DMS 273 (cell line): ENCODE measurements at regions not wholly inside any gene's neighbourhood (a gene's known extent, or its start where the extent isn't known, plus 50 kb on each side); places are given as distances from the start of the nearest gene placed in this dataset.
"Not testable (repeated sequence)": the region's sequence is repeated elsewhere in the genome, so short reads cannot be mapped to it uniquely, and the experiment has no call there.

Experiments
- DNase-seq: peaks from one replicate; lab custom pipeline; 2025; ENCODE audit not compliant: unreplicated experiment; lab: John Stamatoyannopoulos, UW

DNA sequence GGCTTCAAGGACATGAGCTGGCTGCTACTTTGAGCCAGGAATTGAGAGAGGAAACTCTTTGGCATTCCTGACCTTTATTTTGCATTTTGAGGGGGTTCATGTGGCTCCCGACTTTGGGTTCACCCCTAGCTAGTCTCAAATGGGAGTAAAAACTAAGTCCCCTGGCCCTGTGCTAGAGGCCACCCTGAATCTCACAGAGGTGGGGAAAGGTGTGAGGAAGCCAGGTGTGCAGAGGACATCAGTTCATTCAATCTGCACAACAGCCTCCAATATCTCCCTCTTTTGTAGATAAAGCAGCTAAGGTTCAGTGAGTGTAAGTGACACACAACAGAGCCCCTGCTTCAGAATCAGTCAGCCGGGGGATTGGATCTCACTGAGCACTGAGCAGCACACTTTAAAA lies 325.7 kb downstream of the DCDC2C start:
- DNase-seq, result no peak

GRCh38 chr2:4039896-4040295 lies 336.5 kb downstream of the DCDC2C start:
- DNase-seq, result no peak

DNA sequence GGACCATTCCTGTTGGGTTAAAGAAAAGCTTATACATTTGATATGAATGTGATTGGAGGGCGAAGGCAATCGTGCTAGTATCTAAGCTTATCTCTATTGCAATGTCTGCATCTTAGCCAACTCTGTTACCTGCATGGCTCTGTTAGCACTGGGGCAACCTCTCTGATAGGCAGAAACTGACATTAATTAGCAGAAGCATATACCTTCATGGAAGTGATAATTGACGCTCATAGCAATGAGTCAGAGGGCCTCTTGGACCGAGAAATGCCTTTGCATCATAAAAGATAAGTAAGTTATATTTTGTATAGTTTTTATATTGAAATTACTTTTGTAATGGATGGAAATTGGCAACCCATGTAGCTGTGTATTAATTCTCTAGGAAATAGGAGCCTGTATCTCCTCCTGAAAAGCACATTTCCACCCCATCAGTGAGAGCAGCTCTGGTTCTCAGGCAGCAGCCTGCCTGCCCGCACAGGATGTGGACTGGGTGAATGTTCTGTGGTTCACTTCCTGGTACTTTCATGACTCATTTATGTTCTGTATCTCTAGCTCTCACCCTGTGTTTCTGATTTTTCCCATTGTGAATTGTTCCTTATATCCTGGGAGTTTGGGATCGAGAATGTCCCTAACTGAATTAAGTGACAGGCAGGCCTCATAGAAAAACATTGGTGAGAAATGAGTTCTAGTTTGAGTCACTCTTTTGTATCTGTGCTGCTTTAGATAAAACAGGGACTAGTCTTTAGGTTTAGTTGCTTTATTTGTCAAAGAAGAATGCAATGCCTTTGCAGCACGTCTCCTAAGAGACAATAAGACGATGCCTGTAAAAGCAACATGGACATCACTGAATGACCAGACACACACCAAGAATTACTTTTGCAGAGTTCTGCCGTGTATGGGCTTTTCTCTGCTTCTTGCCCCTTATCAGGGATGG lies 344.9 kb downstream of the DCDC2C start:
- DNase-seq, result no peak

GRCh38 chr2:4049463-4049862 lies 346.1 kb downstream of the DCDC2C start:
- no peak for DNase-seq

- DNase-seq, result no peak
These were observed 350.6 kb downstream of the DCDC2C start for GRCh38 chr2:4053769-4054493.

DNA sequence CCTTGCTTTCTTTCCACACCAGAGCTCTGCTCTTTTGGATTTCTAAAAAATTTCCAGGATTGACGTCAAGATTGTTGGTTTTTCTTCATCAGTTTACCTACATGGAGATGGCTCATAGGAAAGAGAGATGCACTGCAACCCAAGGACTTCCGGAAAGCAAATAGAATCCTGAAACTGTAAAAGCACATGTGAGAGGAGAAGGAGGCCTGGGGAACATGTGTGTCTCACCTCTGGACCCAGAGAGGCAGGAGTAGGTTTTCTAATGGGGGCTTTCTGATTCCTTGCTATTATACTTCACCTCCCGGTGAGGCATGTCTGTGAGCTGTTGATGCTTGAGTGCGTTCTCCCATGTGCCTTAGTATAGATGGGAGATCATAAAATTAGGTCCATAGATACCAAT lies 362.8 kb downstream of the DCDC2C start:
- no peak for DNase-seq

DNA sequence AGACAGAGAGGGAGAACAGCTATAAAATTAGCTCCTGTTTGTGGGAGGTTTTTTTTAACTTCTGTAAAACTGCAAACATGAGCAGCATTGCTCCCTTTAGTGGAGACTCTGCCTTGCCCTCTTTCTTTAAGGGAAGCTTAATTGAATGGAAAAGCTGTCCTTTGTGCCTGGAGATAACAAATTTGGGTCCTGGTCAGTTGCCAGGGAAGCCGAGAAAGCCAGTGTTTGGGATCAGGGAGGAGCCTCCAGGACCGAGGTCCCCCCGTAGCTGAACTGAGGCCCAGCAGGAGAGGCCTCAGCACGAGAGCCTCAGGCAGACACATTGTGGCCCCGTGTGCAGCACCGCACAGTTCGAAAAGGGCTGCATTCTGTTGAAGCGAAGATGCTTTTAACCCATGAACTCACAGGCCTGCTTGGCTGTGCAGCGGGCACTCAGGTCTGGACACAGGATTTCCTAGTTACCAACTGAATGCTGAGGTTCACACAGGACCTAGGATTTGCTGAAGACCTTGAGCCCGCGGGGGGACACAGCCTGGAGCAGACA lies 369.7 kb downstream of the DCDC2C start:
- no peak for DNase-seq

- no peak for DNase-seq
These were observed 373.6 kb downstream of the DCDC2C start for GRCh38 chr2:4077017-4077416.

- no peak for DNase-seq
These were observed 381.8 kb downstream of the DCDC2C start for GRCh38 chr2:4085186-4085585.

DNA sequence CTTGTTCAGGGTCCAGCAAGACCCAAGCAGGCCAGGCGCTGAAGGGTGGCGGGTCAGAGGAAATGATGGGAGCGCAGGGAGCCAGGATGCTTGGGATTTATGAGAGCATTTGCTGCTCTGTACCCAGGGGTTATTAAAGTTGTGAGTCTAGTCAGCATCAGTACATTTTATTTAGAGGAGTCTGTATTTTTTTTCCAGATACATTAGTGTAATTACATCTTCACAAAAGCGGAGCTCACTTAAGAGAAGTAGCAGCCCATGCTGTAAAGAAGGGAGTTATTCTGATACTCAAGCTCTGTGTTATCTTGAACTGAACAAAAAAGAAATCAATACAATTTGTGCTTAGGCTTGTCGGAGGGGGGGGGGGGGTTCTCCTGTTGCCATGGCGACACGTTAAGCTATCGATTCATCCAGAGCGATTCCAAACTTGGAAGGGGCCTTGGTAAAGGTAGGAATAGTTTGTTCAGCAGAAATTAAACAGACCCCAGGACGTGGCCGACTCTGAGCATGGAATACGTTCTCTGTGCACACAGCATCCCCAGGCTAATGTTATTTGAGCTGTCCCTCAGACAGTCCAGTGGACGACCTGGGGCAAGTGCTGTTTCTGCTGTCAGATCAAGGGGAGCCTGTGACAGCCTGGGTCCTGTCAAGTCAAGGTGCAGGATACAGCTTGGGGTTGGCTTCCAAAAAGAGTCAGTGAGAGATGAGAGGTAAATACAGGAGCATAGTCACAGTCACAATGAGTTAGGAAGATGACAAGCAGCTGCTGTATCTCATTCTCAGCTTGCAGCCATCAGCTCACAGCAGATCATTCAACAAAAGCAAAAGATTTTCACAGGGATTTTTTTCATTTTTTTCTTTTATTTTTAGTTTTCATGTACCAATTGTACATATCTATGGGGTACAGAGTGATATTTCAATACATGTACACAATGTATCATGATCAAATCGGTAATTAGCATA lies 387.6 kb downstream of the DCDC2C start:
- DNase-seq, result no peak

DNA sequence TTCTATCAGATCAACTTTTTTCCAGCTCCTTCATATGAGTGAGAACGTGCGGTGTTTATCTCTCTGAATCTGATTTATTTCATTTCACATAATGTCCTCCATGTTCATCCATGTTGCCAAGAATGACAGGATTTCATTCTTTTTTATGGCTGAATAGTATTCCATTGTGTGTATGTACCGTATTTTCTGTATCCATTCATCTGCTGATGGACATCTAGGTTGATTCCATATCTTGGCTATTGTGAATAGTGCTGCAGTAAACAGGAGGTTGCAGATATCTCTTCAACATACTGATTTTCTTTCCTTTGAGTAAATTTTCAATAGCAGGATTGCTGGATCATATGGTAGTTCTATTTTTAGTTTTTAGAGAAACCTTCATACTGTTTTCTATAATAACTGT lies 388.5 kb downstream of the DCDC2C start:
- no peak for DNase-seq

DNA sequence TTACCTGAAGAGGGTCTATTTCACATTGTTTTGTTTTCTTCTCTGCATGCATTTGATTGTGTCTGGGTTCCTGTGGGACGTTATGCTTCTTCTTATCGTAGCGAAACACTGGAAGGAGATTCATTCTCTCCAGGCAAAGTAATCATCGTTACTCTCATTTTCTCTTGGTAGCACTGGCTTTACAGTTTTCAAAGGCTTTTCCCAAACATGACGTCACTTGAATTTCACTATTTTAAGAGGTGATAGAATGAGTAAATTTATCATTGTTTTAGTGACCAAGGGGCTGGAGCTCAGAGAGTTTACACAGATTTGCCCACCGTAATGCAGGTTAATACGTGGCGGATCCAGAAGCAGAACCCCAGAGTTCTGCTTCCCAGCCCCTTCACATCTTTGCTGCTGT lies 391.4 kb downstream of the DCDC2C start:
- no peak for DNase-seq

DNA sequence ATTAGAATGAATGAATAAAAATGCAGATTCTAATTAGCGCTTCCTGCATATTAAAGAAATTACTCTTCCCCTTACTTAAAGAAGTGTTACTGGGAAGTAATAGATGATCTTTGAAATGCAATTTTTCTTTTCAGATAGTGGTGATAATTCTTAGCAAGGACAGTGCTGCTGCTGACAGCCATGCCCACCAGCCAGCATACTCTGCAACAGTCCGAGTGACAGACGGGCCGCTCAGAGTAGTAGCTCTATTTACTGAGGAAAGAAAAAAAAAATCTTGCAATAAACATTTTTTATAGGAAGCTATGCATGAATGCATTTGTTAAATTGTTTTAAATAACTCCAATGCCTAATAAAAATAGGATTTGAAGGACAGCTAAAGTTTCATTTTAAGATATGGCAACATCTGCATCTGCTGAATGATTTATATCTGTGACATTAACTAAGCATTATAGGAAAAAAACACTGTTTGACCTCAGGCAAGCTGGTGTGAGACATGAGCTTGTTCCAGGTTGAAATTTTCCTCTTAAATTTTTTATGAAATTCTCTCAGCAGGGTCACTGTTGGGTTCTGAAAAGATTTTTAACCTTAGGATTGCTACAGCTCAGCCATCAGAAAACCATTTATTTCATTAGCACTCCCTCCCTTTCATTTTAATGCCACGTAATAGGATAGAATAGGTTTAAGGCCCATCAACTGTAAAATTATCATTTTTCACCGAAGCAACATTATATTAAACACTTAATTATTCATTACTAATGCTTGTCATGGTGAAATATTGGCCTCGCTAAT lies 393.8 kb downstream of the DCDC2C start:
- DNase-seq, result no peak

- peak; percentile 82 for DNase-seq
These were observed 394.8 kb downstream of the DCDC2C start for GRCh38 chr2:4098137-4098536.

GRCh38 chr2:4101936-4102335 lies 398.6 kb downstream of the DCDC2C start:
- no peak for DNase-seq

DNA sequence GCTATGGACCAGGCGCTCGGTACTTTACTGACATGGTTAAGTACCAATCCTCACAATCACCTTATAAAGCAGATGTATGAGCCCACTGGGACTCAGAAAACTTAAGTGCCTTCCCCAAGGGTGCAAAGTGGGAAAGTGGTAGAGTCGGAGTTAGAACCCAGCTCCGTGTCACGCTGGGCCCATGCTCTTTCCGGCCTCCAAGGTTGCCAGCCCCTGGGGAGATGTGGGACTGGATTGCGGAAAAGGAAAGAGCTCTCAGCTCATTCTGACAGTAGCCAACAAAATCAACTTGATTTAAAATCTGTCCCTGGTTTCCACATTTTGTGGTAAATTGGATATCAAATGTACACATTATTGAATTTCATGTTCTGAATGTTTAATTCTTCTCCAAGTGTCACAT lies 403.8 kb downstream of the DCDC2C start:
- DNase-seq, result no peak

- DNase-seq, result no peak
These were observed 406.9 kb downstream of the DCDC2C start for GRCh38 chr2:4110273-4110672.

DNA sequence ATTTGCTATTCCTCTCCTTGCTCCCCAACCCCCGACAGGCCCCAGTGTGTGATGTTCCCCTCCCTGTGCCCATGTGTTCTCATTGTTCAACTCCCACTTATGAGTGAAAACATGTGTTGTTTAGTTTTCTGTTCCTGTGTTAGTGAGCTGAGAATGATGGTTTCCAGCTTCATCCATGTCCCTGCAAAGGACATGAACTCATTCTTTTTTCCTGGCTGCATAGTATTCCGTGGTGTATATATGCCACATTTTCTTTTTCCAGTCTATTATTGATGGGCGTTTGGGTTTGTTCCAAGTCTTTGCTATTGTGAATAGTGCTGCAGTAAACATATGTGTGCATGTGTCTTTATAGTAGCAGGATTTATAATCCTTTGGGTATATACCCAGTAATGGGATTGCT lies 412.1 kb downstream of the DCDC2C start:
- not testable (repeated sequence) for DNase-seq

GRCh38 chr2:4122726-4123125 lies 419.4 kb downstream of the DCDC2C start:
- no peak for DNase-seq

DNA sequence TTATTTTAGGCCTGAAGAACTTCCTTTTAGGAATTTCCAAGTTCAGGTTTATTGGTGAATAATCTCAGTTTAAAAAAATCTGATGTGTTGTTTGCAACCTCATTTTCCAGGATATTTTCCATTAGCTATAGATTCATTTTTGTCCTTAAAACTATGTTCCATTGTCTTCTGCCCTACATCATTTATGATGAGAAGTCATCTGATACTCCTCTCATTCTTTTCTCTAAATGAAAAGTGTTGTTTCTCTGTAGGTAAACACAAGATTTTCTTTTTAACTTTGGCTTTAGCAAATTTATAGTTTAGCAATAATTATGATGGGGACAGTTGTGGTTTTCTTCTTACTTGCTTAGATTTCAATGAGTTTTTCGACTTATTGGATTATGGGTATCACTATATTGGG lies 427.3 kb downstream of the DCDC2C start:
- DNase-seq, result no peak
